NCI-H524 treated with DMSO at 0.1 percent for 48 hours (cell line): ENCODE measurements at regions not wholly inside any gene's neighbourhood (a gene's known extent, or its start where the extent isn't known, plus 50 kb on each side); places are given as distances from the start of the nearest gene placed in this dataset.

Experiments
- DNase-seq: peaks from one replicate; lab custom pipeline; 2025; lab: John Stamatoyannopoulos, UW

DNA sequence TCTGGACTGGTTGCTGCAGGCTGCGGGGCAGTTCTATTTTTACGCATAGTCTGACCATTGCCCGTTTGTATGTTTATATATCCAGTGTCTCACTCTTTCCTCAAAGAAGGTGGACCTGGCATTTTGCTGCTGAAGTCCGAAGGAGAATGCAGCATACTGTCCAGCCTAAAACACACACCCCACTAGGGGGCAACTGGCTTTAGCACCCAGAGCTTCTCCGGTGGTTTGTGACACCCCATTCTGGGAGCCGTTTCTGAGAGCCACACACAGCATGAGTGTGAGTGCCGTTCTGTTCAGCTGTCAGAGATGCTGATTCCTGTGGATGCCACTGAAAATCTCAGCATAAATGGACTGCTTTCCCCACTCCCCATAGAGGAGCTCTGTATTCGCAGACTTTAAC, 290.5 kb upstream of the TAS2R1 start:
- DNase-seq: no peak

- no peak for DNase-seq
Observed at GRCh38 chr5:9919306-9920030, 289.3 kb upstream of the TAS2R1 start.

GRCh38 chr5:9905661-9906060, 275.5 kb upstream of the TAS2R1 start:
- no peak for DNase-seq

- DNase-seq: peak; percentile 80
Observed at GRCh38 chr5:9903801-9904200, 273.6 kb upstream of the TAS2R1 start.

- peak; percentile 74 for DNase-seq
Observed at GRCh38 chr5:9898319-9898718, 268.2 kb upstream of the TAS2R1 start.

DNA sequence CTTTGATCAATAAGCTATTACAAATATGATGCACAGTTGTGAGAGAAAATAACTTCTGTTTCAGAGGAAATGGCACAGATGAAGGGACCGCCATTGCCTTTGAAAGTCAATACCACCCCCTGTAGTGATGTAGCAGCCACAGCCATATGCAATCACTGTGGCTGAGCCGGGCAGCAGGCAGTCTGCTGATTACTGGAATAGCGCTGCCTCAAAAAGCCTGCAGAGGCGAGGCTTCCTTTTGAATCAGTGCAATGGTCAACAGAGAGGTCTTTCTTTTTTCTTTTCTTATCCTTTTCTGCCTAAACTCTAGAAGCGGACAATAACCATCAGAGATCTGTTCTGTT, 265.1 kb upstream of the TAS2R1 start:
- DNase-seq: no peak

DNA sequence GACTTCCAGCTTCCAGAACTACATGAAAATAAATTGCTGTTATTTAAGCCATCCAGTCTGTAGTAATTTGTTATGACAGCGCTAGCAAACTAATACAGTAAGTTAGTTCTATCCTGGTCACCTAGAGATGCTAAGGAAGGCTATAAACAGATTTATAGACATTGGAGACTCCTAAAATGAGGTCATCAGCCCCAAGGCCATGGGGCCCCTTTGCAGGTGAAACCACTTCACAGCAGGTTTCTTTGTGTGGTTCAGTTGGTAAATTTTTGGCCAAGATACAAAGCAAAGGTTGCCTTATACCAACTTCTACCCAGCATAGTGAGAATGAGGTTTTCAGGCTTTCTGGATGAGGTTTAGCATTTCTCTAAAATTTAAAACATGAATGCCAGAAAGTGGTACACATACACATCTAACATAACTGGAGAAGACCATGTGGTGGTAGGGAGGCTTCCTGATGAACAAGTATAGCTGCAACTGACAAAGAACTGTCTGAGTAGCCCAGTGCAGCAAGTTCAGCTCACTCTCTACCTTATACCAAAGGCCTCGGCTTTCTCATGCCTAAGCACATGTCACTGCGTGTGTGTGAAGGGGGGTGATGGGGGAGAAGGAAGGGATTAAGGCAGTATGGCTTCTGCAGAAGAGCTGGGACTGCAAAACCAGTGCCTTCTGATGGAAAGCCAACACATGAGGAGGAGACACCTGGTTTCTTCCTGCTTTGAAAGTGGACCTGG, 264.6 kb upstream of the TAS2R1 start:
- DNase-seq: peak; percentile 34

DNA sequence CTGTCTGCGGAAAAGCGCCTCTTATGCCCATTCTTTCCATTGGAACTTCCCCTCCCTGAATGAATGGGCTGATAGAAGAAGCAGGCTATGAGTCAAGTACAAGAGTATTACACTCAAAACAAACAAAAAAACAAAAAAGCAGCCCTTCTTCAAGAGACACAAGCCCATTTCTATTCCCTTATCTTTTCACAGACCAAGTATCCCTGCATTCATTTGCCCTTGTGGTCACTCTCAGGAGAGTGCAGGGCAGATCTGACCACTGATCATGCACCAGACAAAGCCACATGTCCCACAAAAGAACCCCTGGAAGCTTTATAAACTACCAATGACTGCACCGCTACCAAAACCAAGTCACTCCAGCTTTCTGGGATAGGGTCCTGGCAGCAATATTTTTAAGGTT, 262.5 kb upstream of the TAS2R1 start:
- no peak for DNase-seq

GRCh38 chr5:9889511-9889910, 259.4 kb upstream of the TAS2R1 start:
- no peak for DNase-seq

- DNase-seq: no peak
Observed at GRCh38 chr5:9888501-9888901, 258.4 kb upstream of the TAS2R1 start.

DNA sequence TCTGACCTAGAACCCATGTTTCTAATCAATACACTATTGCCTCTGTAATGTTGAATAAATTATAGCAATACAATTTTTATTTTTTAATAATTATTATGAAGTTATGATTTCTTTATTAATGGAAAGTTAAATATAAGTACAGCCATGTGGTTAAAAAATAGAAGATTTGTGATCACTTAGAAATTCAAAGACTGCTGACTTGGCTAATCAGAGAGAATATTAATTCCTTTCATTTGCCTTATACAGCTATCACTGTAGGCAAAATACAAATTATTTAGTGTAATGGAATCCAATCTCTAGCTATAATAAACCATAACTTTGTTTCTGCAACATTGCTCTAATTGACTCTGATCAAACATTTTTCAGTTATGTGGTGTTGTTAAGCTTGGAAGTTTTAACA, 255.0 kb upstream of the TAS2R1 start:
- DNase-seq: no peak

DNA sequence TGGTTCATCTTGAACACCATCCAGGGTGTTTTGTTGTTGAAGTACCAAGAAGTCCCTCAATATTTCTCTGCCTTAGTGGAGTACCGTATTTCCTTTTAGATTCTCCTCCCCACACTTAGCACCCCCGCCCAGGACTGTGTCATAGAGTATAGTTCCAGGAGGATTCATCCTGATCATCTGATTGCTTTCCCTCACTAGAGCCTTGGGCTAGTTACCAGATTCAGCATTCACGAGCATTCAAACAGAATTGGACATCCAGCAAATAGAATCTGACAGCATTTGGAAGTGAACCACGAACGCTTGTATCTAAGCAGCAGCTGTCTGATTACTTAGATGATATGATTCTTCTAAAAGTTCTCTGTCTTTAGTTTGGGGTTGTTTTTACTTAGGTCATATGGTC, 248.1 kb upstream of the TAS2R1 start:
- no peak for DNase-seq

DNA sequence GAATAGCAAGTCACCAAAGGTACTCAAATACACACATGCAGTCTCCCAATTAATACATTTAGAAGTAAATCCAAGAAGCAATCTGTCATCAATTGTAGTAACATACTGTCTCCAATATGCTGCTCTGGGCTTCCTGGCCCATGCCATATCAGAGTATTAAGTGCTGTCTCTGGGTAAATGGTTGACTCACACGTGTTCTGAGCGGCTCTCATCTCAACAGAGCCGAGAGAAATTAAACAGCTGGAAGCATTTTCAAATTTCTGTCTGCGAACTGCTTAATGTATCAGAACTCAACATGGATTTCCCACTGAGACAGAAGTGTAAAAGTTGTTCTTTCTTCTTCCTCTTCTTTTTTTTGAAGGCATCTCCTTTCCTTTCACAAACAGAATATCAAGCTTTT, 247.3 kb upstream of the TAS2R1 start:
- no peak for DNase-seq

DNA sequence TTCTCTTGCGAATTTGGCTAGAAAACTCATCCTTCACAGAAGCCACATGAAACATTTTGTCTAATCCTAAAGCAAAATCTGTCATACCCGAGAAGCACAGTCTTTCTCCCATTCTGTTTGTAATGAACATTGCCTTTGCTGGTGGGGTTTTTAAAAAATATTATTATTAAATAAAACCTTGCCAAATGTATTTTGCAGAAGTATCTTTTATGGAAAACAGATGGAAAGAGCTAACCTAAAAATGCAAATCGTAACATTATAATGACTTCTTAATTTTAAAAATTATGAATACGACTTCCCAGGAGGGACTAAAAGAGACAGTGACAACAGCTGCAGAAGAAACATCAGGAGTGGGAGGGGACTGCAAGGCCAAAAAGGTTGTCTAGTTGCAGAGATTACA, 246.3 kb upstream of the TAS2R1 start:
- DNase-seq: no peak

DNA sequence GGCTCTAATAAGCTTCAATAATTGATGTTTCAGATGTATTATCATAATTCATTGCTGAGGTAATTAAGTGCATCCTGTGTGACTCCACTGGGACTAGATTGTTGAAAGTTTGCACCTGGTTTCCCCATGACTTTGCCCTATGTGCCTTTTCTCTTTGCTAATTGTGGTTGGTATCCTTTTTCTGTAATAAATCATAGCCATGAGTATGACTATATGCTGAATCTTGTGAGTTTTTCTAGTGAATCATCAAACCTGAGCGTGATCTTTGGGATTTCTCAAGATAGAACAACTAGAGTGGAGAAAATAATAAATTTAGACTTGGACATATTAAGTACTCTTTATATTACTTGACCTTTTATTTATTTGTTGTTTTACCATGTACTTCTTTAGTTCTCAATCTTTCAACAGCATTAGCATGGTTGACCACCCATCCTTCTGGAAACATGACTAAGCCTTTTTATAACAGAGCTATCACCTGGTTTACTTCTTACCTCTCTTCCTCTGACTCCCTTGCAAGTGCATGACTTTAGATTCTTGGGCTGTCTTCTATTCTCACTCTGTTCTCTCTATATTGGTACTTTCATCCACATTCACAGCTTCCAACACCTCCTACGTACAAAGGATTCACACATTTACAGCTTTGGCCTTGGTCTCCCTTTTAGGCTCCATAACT, 239.6 kb upstream of the TAS2R1 start:
- DNase-seq: no peak

- DNase-seq: no peak
Observed at GRCh38 chr5:9865574-9865973, 235.4 kb upstream of the TAS2R1 start.

DNA sequence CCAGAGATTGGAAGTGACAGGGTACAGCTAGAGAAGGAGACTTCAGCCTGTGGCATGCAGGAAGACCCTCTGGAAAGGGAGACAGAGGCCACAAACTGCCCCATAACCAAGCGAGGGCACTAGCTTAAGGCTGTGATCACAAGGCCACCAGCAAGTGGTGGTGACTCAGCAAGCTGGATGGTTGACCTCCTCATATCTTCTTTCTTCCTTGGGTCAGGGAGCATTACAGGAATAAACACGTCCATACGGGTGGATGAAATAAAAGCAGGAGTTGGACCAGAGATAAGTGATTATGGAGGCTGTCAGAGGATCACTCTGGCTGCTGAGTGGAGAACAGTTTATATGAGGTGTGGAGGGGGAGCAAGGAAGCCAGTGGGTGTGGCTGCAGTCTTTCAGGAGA, 234.6 kb upstream of the TAS2R1 start:
- no peak for DNase-seq

DNA sequence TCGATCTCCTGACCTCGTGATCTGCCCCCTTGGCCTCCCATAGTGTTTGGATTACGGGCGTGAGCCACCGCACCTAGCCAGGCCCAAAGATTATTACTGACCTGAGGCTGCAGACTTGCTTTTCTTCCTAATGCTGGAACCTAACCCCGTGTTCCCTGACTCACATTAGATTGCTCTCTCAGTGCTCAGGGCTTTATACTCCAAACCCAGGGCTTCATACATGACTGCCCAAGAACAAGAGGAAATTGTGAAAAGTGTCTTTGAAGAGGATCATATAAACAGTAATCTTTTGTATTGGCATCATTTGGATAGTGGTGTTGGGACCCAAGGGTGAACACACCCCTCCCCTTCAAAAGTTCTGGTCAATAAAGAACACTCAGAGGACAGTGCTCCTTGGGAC, 233.3 kb upstream of the TAS2R1 start:
- no peak for DNase-seq

DNA sequence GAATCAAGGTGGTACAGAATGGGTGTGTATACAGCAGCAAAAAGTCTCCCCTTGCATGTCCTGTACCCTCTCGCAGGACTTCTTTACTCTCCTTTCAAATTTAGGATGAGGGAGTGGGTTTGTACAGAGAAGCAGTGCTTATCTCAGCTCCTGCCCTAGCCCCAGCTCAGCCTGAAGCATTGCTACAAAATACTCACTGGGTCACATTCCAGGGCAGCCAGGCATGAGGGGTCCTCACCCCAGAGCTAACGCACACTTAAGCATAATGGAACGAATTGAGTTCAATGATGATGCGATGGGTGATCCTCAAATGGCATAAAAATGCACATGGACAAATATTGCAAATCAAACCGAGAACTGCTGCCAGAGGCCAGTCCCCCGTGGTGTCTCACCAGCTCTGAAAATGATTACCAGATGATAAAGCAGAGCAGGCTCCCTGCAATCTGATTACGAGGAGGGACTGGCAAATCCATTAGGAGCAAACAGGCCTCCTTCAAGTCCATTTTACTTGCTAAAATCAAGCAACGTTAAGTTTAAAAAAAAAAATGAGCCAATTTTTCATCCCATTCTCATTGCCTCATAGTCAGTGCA, 231.6 kb upstream of the TAS2R1 start:
- no peak for DNase-seq

DNA sequence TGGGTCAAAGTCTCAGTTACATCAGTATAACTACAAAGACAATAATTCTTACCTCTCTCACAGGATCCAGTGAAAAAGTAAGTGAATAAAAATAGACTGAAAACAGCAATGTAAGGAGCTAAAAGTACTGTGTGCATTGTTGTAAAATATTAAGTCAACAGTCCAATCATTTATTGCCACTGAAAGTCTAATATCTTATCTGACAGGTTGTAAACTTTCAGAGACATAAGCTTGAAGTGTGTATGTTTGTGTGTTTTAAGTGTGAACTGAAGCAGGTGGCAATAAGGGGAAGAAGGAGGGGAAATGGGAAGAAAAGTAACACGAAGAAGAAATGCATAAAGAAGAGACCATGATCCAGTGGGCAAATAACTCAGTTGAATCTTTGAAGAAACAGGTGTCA, 229.7 kb upstream of the TAS2R1 start:
- DNase-seq: no peak

DNA sequence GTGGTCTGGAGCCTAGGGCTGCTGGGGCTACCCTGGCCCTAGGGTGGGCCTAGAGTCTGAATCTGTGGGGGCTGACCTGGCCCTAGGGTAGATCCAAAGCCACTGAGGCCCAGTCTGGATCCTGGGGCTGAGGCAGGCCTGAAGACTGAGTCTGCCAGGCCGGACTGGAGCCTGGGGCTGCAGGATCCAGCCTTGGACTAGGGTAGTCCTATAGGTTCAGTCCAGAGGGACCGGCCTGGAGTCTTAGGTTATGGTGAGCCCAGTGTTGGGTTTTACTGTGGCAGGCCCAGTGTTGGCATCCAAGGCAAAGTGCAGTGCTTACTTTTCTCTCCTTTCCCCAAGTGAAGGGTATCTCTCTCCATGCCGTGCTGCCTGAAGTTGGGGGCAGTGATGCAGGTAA, 227.9 kb upstream of the TAS2R1 start:
- DNase-seq: no peak

DNA sequence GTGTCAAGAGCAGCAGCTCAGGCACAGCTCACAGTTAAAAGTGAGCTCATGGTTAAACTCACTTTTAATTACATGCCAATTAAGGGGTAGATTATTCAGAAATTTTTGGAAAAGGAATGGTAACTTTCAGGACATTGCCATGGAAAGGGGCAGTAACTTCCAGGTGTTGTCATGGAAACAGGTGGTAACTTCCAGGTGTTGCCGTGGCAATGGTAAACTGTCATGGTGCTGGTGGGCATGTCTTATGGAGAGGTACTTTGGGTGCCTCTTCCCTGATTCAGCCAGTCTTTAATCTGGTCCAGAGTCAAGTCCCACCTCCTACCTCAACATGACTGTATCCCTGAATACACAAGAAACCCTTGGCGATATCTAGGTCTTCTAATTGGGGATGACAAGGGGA, 223.2 kb upstream of the TAS2R1 start:
- DNase-seq: no peak

- DNase-seq: no peak
Observed at GRCh38 chr5:9852671-9853070, 222.5 kb upstream of the TAS2R1 start.
